Endothelial cell of umbilical vein (primary cell): ENCODE measurements at regions not wholly inside any gene's neighbourhood (a gene's known extent, or its start where the extent isn't known, plus 50 kb on each side); places are given as distances from the start of the nearest gene placed in this dataset.
A peak's percentile ranks its signal among the peaks of the same experiment; 100 is the strongest.

ENCODE experiments used
- BruUV-seq: library from RNA; stranded (reverse); fragments of 400-500 nt; replicated peaks from 2 replicates; lab custom pipeline; 2021; lab: Mats Ljungman, UMichigan
- CTCF ChIA-PET: fragments of 300-600, 350-600 bp; sonication (Branson Sonifier 250); formaldehyde crosslinking; loops from one replicate; lab custom pipeline; 2021; ENCODE audit warnings: antibody characterized with exemption, inconsistent platforms; lab: Charles Lee
- POLR2A ChIA-PET: fragments of 300-600, 350-600 bp; sonication (Branson Sonifier 250); formaldehyde crosslinking; loops from one replicate; lab custom pipeline; 2021; ENCODE audit warnings: antibody characterized with exemption, inconsistent platforms; lab: Charles Lee
- DNase-seq: peaks from one replicate; pipeline ENCODE4 v3.0.0-alpha.2; 2011; ENCODE audit warnings: low read depth, low spot score
- FAIRE-seq: peaks from 2 replicates; lab custom pipeline; 2011; peaks lifted over from hg19 to GRCh38; lab: Jason Lieb, UNC
- H2AFZ ChIP-seq: 2 replicates; pipeline ENCODE4 v1.6.0; 2012; ENCODE audit warnings: low read depth, low read length, control low read depth, inconsistent platforms
- H3K27ac ChIP-seq: 2 replicates; pipeline ENCODE4 v1.5.1; 2011; ENCODE audit warnings: low read depth, mild to moderate bottlenecking, control low read depth, low read length, moderate library complexity; ENCODE audit not compliant: insufficient read depth
- H3K27me3 ChIP-seq, 2 experiments: 2 replicates each; pipeline versions ENCODE4 v1.6.0 to v1.6.1; 2011; ENCODE audit warnings: low read length in 2 of 2, mixed read lengths in 1 of 2; ENCODE audit not compliant: control insufficient read depth in 2 of 2, insufficient read depth in 2 of 2
- H3K36me3 ChIP-seq, 2 experiments: 2 replicates in 1 of 2; 3 replicates in 1 of 2; pipeline ENCODE4 v1.5.1; 2011; ENCODE audit warnings: low read length in 2 of 2, mild to moderate bottlenecking in 1 of 2, moderate library complexity in 1 of 2; ENCODE audit not compliant: control insufficient read depth in 2 of 2, insufficient read depth in 2 of 2; ENCODE audit errors: extremely low read depth in 1 of 2
- H3K4me1 ChIP-seq: 3 replicates; pipeline ENCODE4 v1.5.1; 2011; ENCODE audit warnings: mild to moderate bottlenecking, low read length; ENCODE audit not compliant: control insufficient read depth, insufficient read depth; ENCODE audit errors: extremely low read depth
- H3K4me2 ChIP-seq: 2 replicates; pipeline ENCODE4 v1.6.1; 2011; ENCODE audit warnings: low read length, control low read depth, mixed read lengths; ENCODE audit not compliant: insufficient read depth
- H3K4me3 ChIP-seq, 3 experiments: fragments of 200-600 bp in 1 of 3; sonication (generic), shearing (Covaris generic) in 1 of 3; replicated peaks in 1 of 3; 2 replicates each; pipeline ENCODE4 v1.5.1; 2011 to 2016; ENCODE audit warnings: control low read depth in 3 of 3, low read length in 3 of 3, mild to moderate bottlenecking in 2 of 3, inconsistent platforms in 1 of 3, low read depth in 1 of 3, moderate library complexity in 1 of 3; ENCODE audit not compliant: insufficient read depth in 1 of 3
- H3K79me2 ChIP-seq: 2 replicates; pipeline ENCODE4 v1.6.0; 2012; ENCODE audit warnings: low read length, inconsistent platforms; ENCODE audit not compliant: control insufficient read depth, insufficient read depth
- H3K9ac ChIP-seq: replicated peaks from 2 replicates; pipeline ENCODE3; 2011; ENCODE audit warnings: low read length, control low read depth; ENCODE audit not compliant: insufficient read depth; ENCODE audit errors: extremely low read depth
- H3K9me1 ChIP-seq: replicated peaks from 3 replicates; pipeline ENCODE4 v1.6.0; 2011; ENCODE audit warnings: mild to moderate bottlenecking, low read length; ENCODE audit not compliant: control insufficient read depth, insufficient read depth; ENCODE audit errors: extremely low read depth
- H3K9me3 ChIP-seq: replicated peaks from 2 replicates; pipeline ENCODE4 v1.5.1; 2012; ENCODE audit warnings: low read length, inconsistent platforms; ENCODE audit not compliant: control insufficient read depth, insufficient read depth
- H4K20me1 ChIP-seq: replicated peaks from 2 replicates; pipeline ENCODE3; 2011; ENCODE audit warnings: mild to moderate bottlenecking, low read length; ENCODE audit not compliant: control insufficient read depth, insufficient read depth; ENCODE audit errors: extremely low read depth
- CTCF ChIP-seq, 2 donors: IDR thresholded peaks; 1 replicate in 1 of 2; 2 replicates in 1 of 2; pipeline ENCODE4 v1.5.1; 2011; ENCODE audit warnings: low read length in 2 of 2, mild to moderate bottlenecking in 2 of 2, moderate library complexity in 2 of 2, control low read depth in 1 of 2, inconsistent platforms in 1 of 2, low read depth in 1 of 2; ENCODE audit not compliant: insufficient read depth in 1 of 2; ENCODE audit errors: extremely low read depth in 1 of 2
- EZH2 ChIP-seq: IDR thresholded peaks from 2 replicates; pipeline ENCODE4 v1.6.1; 2012; ENCODE audit warnings: borderline replicate concordance, low read depth, mild to moderate bottlenecking, moderate library complexity, low read length, inconsistent platforms; ENCODE audit not compliant: severe bottlenecking
- GATA2 ChIP-seq: IDR thresholded peaks from 2 replicates; pipeline ENCODE4 v1.7.0; 2011; ENCODE audit warnings: low read depth, mild to moderate bottlenecking, moderate library complexity, mixed read lengths, low read length; ENCODE audit not compliant: insufficient read length, insufficient read depth
- JUN ChIP-seq: IDR thresholded peaks from 2 replicates; pipeline ENCODE4 v1.6.1; 2011; ENCODE audit warnings: borderline replicate concordance, low read depth; ENCODE audit not compliant: insufficient read length, insufficient read depth
- MAX ChIP-seq: IDR thresholded peaks from 2 replicates; pipeline ENCODE4 v1.6.1; 2011; ENCODE audit not compliant: insufficient read depth, insufficient read length
- MYC ChIP-seq: IDR thresholded peaks from one replicate; pipeline ENCODE4 v1.6.1; 2011; ENCODE audit warnings: mild to moderate bottlenecking, low read depth, low read length
- dilution Hi-C: fragments of 300-500 bp; cut with MboI; formaldehyde crosslinking; loops from one replicate; pipeline ENCODE4 v1.15.0; 2019; ENCODE audit warnings: low sequenced_read_pairs; ENCODE audit not compliant: extremely low pct_ligation_motif_present
- intact Hi-C: fragments of 100-400 bp; cut with micrococcal nuclease; formaldehyde crosslinking; loops from one replicate; pipeline ENCODE4 v1.10.0; 2022

- FAIRE-seq (no peak), DNase-seq (no peak)
- POLR2A ChIA-PET = no interaction called here
- CTCF ChIA-PET = interaction anchor here (0.8 to 7.6 kb wide), 13 partner anchors 9 to 812 kb away, joined by 3 to 76 read pairs (median 4); no protein-coding TSS in a partner anchor
- intact Hi-C loops (no loop called here), dilution Hi-C loops (no loop called here)
- TF ChIP-seq GATA2 (no peak), CTCF (IDR thresholded peaks at IDR 0.05; ENCODE audit: extremely low read depth in 1 of 2, insufficient read depth in 1 of 2, low read depth in 1 of 2, low read length in 2 of 2) (peak in 1 of 2 donors; percentile 21), EZH2 (no peak), JUN (no peak), MAX (no peak), MYC (no peak)
- Histone ChIP-seq H4K20me1 (no peaks in the 10 kb centered on the region), H3K27ac (no peak overlapping the region), H3K9me1 (no peaks in the 10 kb centered on the region), H3K4me3 (no peak overlapping the region), H3K36me3 (no peaks in the 10 kb centered on the region), H2AFZ (no peak overlapping the region), H3K9me3 (no peaks in the 10 kb centered on the region), H3K4me1 (no peaks in the 10 kb centered on the region), H3K4me2 (no peak overlapping the region), H3K79me2 (no peaks in the 10 kb centered on the region), H3K27me3 (peaks cover 0 to 2% of the 10 kb centered on the region in 2 experiments), H3K9ac (no peak overlapping the region)
- no TSS peak for BruUV-seq
Observed at GRCh38 chr2:71933467-71934319, 214.0 kb downstream of the CYP26B1 start.
